ENCODE measurements at regions not wholly inside any gene's neighbourhood (a gene's known extent, or its start where the extent isn't known, plus 50 kb on each side); places are given as distances from the start of the nearest gene placed in this dataset.

DNA sequence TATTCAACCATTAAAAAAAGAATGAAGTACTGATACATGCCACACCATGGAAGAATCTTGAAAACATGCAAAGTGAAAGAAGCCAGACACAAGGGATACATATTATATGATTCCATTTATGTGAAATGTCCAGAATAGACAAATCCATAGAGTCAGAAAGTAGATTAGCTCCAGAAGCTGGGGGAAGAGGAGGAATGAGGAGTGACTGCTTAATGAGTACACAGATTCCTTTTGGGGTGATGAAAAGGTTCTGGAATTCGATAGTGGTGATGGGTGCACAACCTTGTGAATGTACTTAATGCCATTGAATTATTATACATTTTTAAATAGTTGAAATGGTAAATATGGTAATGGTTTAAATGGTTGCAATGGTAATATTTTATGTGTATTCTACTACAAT, 90.6 kb upstream of the SPATA12 start:
- TF ChIP-seq, protein P1, sequence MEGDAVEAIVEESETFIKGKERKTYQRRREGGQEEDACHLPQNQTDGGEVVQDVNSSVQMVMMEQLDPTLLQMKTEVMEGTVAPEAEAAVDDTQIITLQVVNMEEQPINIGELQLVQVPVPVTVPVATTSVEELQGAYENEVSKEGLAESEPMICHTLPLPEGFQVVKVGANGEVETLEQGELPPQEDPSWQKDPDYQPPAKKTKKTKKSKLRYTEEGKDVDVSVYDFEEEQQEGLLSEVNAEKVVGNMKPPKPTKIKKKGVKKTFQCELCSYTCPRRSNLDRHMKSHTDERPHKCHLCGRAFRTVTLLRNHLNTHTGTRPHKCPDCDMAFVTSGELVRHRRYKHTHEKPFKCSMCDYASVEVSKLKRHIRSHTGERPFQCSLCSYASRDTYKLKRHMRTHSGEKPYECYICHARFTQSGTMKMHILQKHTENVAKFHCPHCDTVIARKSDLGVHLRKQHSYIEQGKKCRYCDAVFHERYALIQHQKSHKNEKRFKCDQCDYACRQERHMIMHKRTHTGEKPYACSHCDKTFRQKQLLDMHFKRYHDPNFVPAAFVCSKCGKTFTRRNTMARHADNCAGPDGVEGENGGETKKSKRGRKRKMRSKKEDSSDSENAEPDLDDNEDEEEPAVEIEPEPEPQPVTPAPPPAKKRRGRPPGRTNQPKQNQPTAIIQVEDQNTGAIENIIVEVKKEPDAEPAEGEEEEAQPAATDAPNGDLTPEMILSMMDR (IDR thresholded peaks at IDR 0.05): no peak
- TF ChIP-seq EP300 (IDR thresholded peaks at IDR 0.05): no peak
- no peak for TF ChIP-seq POLR2A (IDR thresholded peaks at IDR 0.05)

Data from suprapubic skin (tissue), 3 donors.